Dendritic cell treated with granulocyte-macrophage colony-stimulating factor and Interleukin-4, amounts not matched to agents 40 ng/mL and 50 ng/mL, for 4 days (primary cell): ENCODE measurements at regions not wholly inside any gene's neighbourhood (a gene's known extent, or its start where the extent isn't known, plus 50 kb on each side); places are given as distances from the start of the nearest gene placed in this dataset.

Experiments used
- H3K27ac Mint-ChIP-seq: one replicate; pipeline ENCODE4 v1.8.0; 2022; ENCODE audit warnings: mild to moderate bottlenecking, mixed read lengths
- H3K27me3 Mint-ChIP-seq: one replicate; pipeline ENCODE4 v1.8.0; 2022; ENCODE audit warnings: mild to moderate bottlenecking, mixed read lengths
- H3K36me3 Mint-ChIP-seq: one replicate; pipeline ENCODE4 v1.8.0; 2022; ENCODE audit warnings: low read depth, mixed read lengths
- H3K4me1 Mint-ChIP-seq: one replicate; pipeline ENCODE4 v1.8.0; 2022; ENCODE audit warnings: low read depth, mixed read lengths
- H3K4me3 Mint-ChIP-seq: one replicate; pipeline ENCODE4 v1.8.0; 2022; ENCODE audit warnings: mild to moderate bottlenecking, moderate library complexity, mixed read lengths
- H3K9me3 Mint-ChIP-seq: one replicate; pipeline ENCODE4 v1.8.0; 2022; ENCODE audit warnings: mixed read lengths
- intact Hi-C: fragments of 100-400 bp; cut with micrococcal nuclease; formaldehyde crosslinking; loops from one replicate; pipeline ENCODE4 v1.15.0; 2022

GRCh38 chr3:150319900-150320299 lies 88.2 kb upstream of the TSC22D2 start:
- Mint-ChIP-seq H3K27me3 (no peaks in the 10 kb centered on the region), H3K27ac (no peak overlapping the region), H3K4me3 (no peak overlapping the region), H3K4me1 (no peaks in the 10 kb centered on the region), H3K9me3 (no peaks in the 10 kb centered on the region), H3K36me3 (no peaks in the 10 kb centered on the region)
- intact Hi-C loops: no loop called here

GRCh38 chr3:150317469-150317868 lies 90.6 kb upstream of the TSC22D2 start:
- Mint-ChIP-seq H3K27me3 (no peaks in the 10 kb centered on the region), H3K9me3 (no peaks in the 10 kb centered on the region), H3K36me3 (no peaks in the 10 kb centered on the region), H3K4me3 (no peak overlapping the region), H3K27ac (no peak overlapping the region), H3K4me1 (no peaks in the 10 kb centered on the region)
- intact Hi-C loops: no loop called here

DNA sequence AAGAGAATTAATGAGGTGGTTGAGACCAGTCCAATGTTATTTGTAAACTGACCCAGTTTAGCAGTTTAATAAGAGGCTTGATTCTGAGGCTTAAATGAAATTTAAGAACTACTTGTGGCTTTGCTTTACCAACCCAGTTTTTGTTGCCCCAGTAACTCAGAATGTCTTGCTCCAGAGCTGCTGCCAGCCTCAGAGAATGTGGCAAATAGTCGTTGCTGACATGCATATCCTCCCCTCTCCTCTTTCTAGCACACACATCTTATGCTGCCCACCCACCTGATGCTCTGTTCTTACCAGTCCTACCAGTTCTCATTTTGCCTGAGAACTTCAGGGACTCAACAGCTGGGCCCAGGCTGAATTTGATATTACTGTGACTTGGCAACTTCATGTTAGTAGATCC lies 92.4 kb upstream of the TSC22D2 start:
- no peaks in the 10 kb centered on the region for H3K36me3 Mint-ChIP-seq
- intact Hi-C loops: no loop called here
- no peak overlapping the region for H3K4me3 Mint-ChIP-seq
- H3K9me3 Mint-ChIP-seq: no peaks in the 10 kb centered on the region
- H3K27me3 Mint-ChIP-seq: no peaks in the 10 kb centered on the region
- no peaks in the 10 kb centered on the region for H3K4me1 Mint-ChIP-seq
- no peak overlapping the region for H3K27ac Mint-ChIP-seq

DNA sequence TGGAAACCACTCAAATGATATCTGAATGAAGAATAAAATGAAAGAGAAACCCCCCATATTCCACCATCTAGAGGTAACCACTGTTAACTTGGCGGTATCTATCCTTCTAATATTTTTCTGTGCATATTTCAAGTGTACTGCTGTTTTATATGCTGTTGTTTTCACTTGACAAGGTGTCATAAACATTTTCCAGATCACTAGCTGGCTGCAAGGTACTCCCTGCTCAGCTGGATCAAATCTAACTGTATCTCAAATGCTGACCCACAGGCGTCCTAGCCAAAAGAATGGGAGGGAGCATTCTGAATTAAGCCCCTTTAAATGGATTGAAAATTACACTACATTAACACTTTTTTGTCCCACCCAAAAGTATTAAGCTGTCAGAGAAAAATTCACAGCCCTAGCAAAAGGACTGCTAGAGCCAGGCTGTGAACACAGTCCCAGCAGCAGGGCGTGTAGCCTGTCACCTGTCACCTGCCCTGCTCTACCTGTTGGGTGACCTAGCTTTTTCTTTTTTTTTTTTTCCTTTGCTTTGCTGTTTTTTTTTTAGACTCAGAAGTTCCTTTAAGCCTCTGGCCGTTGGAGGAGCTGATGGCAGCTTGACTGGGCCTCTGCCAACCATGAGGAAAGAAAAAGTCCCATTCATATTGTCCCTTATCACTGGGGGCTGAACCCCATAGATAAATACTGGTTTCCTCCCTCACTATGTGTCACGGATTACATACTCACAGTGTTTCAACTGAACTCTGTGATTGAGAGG lies 93.7 kb upstream of the TSC22D2 start:
- Mint-ChIP-seq H3K36me3 (no peaks in the 10 kb centered on the region), H3K27ac (no peak overlapping the region), H3K4me1 (no peaks in the 10 kb centered on the region), H3K4me3 (no peak overlapping the region), H3K27me3 (no peaks in the 10 kb centered on the region), H3K9me3 (no peaks in the 10 kb centered on the region)
- intact Hi-C loops: no loop called here

DNA sequence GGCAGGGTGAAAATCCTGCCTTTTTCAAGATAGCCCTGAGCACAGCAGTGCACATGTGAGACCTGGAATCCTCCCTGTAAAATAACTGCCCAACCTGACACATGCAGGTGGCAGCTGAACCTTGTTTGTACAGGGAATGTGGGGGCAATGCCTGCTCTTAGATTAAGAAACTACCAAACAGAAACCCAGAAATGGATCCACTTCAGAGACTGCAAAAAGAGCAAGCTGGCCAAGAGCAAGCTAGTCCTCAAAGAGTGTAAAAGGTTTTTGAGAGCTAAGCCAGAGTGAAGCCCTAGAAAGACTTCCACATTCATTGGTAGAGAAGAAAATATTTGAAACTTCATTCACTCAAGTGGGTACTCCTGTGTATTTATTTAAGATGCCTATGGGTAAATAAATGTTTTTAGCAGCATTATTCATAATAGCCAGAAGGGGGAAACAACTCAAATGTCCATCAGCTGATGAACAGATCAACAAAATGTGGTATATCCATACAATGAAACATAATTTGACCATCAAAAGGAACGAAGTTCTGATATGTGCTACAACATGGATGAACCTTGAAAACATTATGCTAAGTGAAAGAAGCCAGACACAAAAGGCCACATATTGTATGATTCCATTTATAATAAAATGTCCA lies 96.0 kb upstream of the TSC22D2 start:
- H3K4me3 Mint-ChIP-seq: no peak overlapping the region
- intact Hi-C loops: no loop called here
- no peaks in the 10 kb centered on the region for H3K9me3 Mint-ChIP-seq
- no peaks in the 10 kb centered on the region for H3K27me3 Mint-ChIP-seq
- H3K27ac Mint-ChIP-seq: no peak overlapping the region
- no peaks in the 10 kb centered on the region for H3K36me3 Mint-ChIP-seq
- H3K4me1 Mint-ChIP-seq: no peaks in the 10 kb centered on the region

DNA sequence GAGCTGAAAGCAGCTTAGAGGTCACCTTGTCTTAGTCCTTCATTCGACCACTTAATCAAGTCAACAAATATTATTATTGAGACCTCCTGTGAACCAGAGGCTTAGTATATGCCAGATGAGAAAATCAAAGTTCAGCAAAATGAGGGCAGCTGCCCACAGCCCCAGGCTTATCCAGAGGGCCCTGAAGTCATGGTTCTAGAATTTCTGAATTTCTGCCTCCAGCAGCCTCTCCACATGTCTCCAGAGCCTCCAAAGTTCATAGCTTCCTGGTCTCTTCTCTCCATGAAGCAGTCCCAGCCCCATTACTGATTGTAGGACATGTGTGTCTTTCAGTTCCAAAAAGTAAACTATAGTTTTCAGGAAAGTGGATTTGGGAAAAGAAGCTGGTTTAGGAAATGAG lies 96.9 kb upstream of the TSC22D2 start:
- Mint-ChIP-seq H3K4me3 (no peak overlapping the region), H3K27ac (no peak overlapping the region), H3K27me3 (no peaks in the 10 kb centered on the region), H3K4me1 (no peaks in the 10 kb centered on the region), H3K36me3 (no peaks in the 10 kb centered on the region), H3K9me3 (no peaks in the 10 kb centered on the region)
- intact Hi-C loops: no loop called here

DNA sequence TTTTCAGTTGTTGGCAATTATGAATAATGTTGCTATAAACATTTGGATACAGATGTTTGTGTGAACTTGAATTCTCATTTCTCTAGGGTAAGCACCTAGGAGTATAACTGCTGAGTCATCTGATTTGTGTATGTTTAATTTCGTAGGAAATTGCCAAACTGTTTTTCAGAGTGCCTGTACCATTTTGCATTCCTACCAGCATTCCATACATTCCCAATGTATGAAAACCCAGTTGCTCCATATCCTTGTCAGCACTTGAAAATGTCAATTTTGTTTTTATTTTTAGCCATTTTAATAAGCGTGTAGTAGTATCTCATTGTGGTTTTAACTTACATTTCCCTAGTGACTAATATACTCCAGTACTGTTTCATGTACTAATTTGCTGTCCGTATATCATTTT lies 98.5 kb upstream of the TSC22D2 start:
- intact Hi-C loops: no loop called here
- H3K36me3 Mint-ChIP-seq: no peaks in the 10 kb centered on the region
- peaks cover 2% of the 10 kb centered on the region for H3K27me3 Mint-ChIP-seq

GRCh38 chr3:150309257-150309542 lies 98.9 kb upstream of the TSC22D2 start:
- peaks cover 2% of the 10 kb centered on the region for H3K27me3 Mint-ChIP-seq
- no peaks in the 10 kb centered on the region for H3K36me3 Mint-ChIP-seq
- intact Hi-C loops: no loop called here

More for the DNA sequence above, 98.5 kb upstream of the TSC22D2 start:
- no peak overlapping the region for H3K27ac Mint-ChIP-seq
- H3K9me3 Mint-ChIP-seq: no peaks in the 10 kb centered on the region
- H3K4me3 Mint-ChIP-seq: no peak overlapping the region
- no peaks in the 10 kb centered on the region for H3K4me1 Mint-ChIP-seq

DNA sequence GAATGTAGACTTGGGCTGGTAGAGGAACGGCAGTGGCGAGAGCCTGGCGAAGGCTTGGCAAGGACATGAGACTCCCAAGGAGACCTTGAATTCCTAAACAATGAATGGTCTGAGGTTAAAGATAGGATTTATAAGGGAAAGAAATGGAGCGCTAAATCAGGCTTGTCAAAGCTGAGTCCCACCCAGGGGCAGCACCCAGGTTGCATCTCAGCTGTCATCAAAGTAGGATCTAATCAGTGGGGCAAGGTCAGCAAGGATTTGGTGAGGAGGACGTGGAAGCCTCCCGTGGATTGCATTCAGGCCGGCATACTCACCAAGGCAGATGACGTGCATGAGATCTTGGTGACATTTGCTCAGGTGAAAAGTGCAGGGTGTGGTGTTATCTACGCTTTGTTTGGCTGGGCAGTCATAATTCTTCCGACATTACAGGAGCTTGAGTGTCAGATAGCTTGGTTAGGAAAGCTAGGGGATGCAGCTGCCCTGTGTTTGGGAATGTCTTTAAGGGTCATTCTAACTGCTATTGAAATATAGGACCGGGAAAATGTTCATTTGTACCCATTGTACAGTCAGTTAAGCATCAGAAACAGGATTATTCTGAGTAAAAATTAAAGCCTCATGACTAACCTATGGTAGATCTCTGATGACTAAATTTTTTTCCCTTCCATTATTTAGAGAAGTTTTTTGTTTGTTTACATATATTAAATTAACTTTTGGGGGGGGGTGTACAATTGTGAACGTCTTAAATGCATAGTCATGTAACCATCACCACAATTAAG lies 99.4 kb upstream of the TSC22D2 start:
- H3K27ac Mint-ChIP-seq: no peak overlapping the region
- intact Hi-C loops: no loop called here
- peaks cover 2% of the 10 kb centered on the region for H3K27me3 Mint-ChIP-seq
- H3K4me1 Mint-ChIP-seq: no peaks in the 10 kb centered on the region
- no peaks in the 10 kb centered on the region for H3K9me3 Mint-ChIP-seq
- no peak overlapping the region for H3K4me3 Mint-ChIP-seq
- H3K36me3 Mint-ChIP-seq: no peaks in the 10 kb centered on the region

More at GRCh38 chr3:150309257-150309542, 98.9 kb upstream of the TSC22D2 start:
- Mint-ChIP-seq H3K4me1 (no peaks in the 10 kb centered on the region), H3K4me3 (no peak overlapping the region), H3K27ac (no peak overlapping the region), H3K9me3 (no peaks in the 10 kb centered on the region)

DNA sequence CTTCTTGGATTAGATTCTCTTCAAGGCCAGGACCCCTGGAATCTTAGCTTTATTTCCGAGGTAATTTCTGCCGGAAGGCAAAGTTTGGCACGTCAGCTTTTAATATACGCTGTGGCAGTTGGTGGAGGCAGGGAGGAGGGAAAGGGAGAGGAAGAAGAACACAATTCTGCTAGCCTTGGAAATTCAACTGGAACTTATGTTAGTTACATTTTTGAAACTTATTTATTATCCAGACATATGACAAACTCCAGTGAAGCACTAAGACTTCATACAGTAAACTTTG lies 100.1 kb upstream of the TSC22D2 start:
- Mint-ChIP-seq H3K4me1 (no peaks in the 10 kb centered on the region), H3K27me3 (peaks cover 2% of the 10 kb centered on the region), H3K4me3 (no peak overlapping the region), H3K27ac (no peak overlapping the region), H3K9me3 (no peaks in the 10 kb centered on the region), H3K36me3 (no peaks in the 10 kb centered on the region)
- intact Hi-C loops: no loop called here

GRCh38 chr3:150307311-150308036 lies 100.6 kb upstream of the TSC22D2 start:
- Mint-ChIP-seq H3K27ac (no peak overlapping the region), H3K36me3 (no peaks in the 10 kb centered on the region), H3K27me3 (peaks cover 2% of the 10 kb centered on the region), H3K4me1 (no peaks in the 10 kb centered on the region), H3K4me3 (no peak overlapping the region), H3K9me3 (no peaks in the 10 kb centered on the region)
- intact Hi-C loops: no loop called here

- H3K4me3 Mint-ChIP-seq: no peak overlapping the region
- H3K27me3 Mint-ChIP-seq: peaks cover 2% of the 10 kb centered on the region
- intact Hi-C loops: no loop called here
- H3K36me3 Mint-ChIP-seq: no peaks in the 10 kb centered on the region
- no peaks in the 10 kb centered on the region for H3K9me3 Mint-ChIP-seq
- no peak overlapping the region for H3K27ac Mint-ChIP-seq
- H3K4me1 Mint-ChIP-seq: no peaks in the 10 kb centered on the region
Measured at GRCh38 chr3:150306906-150307305, 101.2 kb upstream of the TSC22D2 start.

DNA sequence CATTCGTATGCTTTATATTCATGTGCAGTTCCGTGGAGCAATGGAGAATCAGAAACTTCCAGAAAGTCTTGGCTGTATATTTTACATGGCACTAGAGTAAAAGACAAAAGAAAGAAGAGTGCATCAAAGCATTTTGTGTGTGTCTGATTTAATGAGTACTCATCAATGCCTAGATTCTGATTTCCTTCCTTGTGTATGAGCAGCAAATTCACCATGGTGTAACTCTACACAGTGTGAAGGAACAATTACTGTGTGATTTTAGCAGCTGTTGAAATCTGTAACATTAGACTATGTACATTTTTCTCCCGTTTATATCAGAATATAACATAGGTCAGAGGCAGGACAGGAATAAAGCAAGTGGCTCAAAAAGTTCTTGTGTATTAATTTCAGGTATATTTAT lies 102.0 kb upstream of the TSC22D2 start:
- intact Hi-C loops: no loop called here
- no peak overlapping the region for H3K27ac Mint-ChIP-seq
- no peak overlapping the region for H3K4me3 Mint-ChIP-seq
- H3K27me3 Mint-ChIP-seq: peaks cover 2% of the 10 kb centered on the region
- no peaks in the 10 kb centered on the region for H3K9me3 Mint-ChIP-seq
- no peaks in the 10 kb centered on the region for H3K36me3 Mint-ChIP-seq
- no peaks in the 10 kb centered on the region for H3K4me1 Mint-ChIP-seq

GRCh38 chr3:150303768-150304167 lies 104.3 kb upstream of the TSC22D2 start:
- Mint-ChIP-seq H3K36me3 (no peaks in the 10 kb centered on the region), H3K27ac (no peak overlapping the region), H3K4me1 (no peaks in the 10 kb centered on the region), H3K9me3 (no peaks in the 10 kb centered on the region), H3K27me3 (peaks cover 2% of the 10 kb centered on the region), H3K4me3 (no peak overlapping the region)
- intact Hi-C loops: no loop called here
